ENCODE measurements at regions not wholly inside any gene's neighbourhood (a gene's known extent, or its start where the extent isn't known, plus 50 kb on each side); places are given as distances from the start of the nearest gene placed in this dataset.

GRCh38 chr2:16855183-16855582 lies 189.5 kb upstream of the CYRIA start:
- no peak for TF ChIP-seq CTCF (IDR thresholded peaks at IDR 0.05)
- no peak for TF ChIP-seq REST (IDR thresholded peaks at IDR 0.05; ENCODE audit: insufficient read depth in 1 of 2, low read depth in 2 of 2, low read length in 1 of 2)
- no peak for TF ChIP-seq POLR2AphosphoS5 (IDR thresholded peaks at IDR 0.05; ENCODE audit: low read depth, low read length)
- no peak for TF ChIP-seq SIN3A (IDR thresholded peaks at IDR 0.05; ENCODE audit: borderline replicate concordance, insufficient read depth, low read depth, low read length)
- no peak for TF ChIP-seq TCF7L2 (IDR thresholded peaks at IDR 0.05; ENCODE audit: low read depth, low read length)

All from Panc1 (cell line).